Activated CD4-positive, alpha-beta T cell treated with anti-CD3 and anti-CD28 coated beads for 1 hour (primary cell): ENCODE measurements at regions not wholly inside any gene's neighbourhood (a gene's known extent, or its start where the extent isn't known, plus 50 kb on each side); places are given as distances from the start of the nearest gene placed in this dataset.

Experiments
- DNase-seq: peaks from one replicate; pipeline ENCODE4 v3.0.0-alpha.2; 2020

DNA sequence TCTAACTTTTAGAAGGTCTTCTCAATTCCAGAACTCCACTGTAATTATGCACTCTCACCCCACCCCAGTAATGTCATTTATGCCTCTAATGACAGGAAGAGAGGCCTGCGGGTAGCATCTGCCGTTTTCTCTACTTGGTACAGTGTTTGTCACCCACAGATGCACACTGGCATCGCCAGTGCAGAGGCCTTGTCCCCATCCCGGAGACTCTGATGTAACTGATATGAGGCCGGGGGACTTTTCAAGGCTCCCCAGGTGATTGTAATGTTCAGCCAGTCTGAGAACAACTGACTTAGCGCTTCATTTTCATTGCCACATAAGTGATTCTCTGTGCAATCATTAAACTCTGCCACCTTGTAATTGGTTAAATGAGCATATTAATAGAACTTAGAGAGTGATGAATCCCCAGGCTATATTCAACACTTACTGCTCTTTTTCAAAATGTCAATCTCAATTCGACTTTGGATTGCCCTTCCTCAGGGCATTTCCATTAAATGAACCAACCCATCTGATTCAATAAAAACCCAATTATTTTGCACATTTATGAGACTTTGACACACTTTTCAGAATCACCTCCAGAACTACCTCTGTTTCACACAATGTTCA is 113.2 kb downstream of the HERPUD2 start:
- DNase-seq = no peak

- no peak for DNase-seq
Observed at GRCh38 chr7:35576031-35576573, 118.8 kb downstream of the HERPUD2 start.

GRCh38 chr7:35571611-35572240 is 123.2 kb downstream of the HERPUD2 start:
- no peak for DNase-seq

- no peak for DNase-seq
Observed at GRCh38 chr7:35570937-35571336, 124.0 kb downstream of the HERPUD2 start.

- no peak for DNase-seq
Observed at GRCh38 chr7:35565927-35566326, 129.0 kb downstream of the HERPUD2 start.

DNA sequence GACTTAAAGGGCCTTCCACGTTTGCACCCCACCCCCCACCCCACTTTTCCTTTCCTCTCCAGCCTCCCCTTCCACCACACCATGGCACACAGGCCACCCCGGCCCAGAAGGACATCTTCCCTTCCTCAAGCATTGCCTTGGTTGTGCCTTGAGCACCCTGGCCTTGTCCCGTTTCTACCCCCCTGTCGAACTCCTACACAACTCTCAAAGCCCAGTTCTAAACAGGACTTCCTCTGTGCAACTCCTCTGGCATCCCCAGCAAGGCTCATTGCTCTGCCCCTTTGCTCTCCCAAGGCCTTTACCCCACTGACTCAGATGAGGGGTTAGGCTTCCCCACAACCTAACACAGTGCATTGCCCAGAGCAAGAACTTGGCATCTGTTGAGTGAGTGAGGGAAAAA is 136.1 kb downstream of the HERPUD2 start:
- DNase-seq = no peak

- DNase-seq = no peak
Observed at GRCh38 chr7:35556515-35557471, 138.1 kb downstream of the HERPUD2 start.

GRCh38 chr7:35555934-35556333 is 139.0 kb downstream of the HERPUD2 start:
- no peak for DNase-seq

GRCh38 chr7:35555386-35555785 is 139.5 kb downstream of the HERPUD2 start:
- no peak for DNase-seq

DNA sequence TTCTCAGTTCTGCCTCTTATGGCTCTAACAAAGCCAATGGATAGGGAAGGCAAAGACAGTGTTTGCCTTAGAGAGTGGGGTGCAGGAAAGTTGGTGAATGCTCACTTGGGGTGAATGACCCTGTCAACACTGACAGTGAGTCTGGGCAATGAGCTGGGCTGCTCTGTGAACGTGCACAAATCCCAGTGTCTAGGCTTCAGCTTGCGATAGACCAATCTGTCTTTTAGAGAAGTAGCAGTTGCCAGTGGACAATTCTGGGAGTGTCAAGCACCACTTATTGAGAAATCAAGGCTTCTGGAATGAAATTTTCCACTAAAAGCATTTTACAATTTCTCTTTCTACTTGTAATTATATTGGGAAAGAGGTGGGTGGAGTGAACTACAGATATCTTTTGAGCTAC is 141.4 kb downstream of the HERPUD2 start:
- DNase-seq = no peak

DNA sequence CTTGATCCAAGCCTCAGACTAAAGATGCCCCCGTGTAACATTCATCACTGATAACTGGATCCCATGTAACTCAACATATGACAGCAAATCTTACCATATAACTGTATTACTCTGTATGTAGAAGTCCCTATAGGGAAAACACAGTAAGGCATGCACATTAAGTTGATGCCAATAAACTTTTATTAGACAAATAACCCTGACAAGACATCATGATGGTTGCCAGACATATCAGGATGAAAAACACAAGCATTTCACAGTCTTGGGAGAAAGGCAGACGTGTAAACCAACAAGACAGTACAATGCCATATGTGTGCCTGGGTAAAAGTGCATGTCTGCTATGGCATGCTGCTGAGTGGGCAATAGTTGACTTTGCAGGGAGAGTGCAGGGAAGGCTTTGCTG is 142.2 kb downstream of the HERPUD2 start:
- no peak for DNase-seq

- DNase-seq = no peak
Observed at GRCh38 chr7:35551321-35552081, 143.4 kb downstream of the HERPUD2 start.

GRCh38 chr7:35550831-35551230 is 144.1 kb downstream of the HERPUD2 start:
- DNase-seq = no peak

GRCh38 chr7:35549781-35550180 is 145.2 kb downstream of the HERPUD2 start:
- no peak for DNase-seq

- no peak for DNase-seq
Observed at GRCh38 chr7:35548291-35548690, 146.6 kb downstream of the HERPUD2 start.

- no peak for DNase-seq
Observed at GRCh38 chr7:35546691-35547429, 148.1 kb downstream of the HERPUD2 start.

- no peak for DNase-seq
Observed at GRCh38 chr7:35545831-35546230, 149.1 kb downstream of the HERPUD2 start.

DNA sequence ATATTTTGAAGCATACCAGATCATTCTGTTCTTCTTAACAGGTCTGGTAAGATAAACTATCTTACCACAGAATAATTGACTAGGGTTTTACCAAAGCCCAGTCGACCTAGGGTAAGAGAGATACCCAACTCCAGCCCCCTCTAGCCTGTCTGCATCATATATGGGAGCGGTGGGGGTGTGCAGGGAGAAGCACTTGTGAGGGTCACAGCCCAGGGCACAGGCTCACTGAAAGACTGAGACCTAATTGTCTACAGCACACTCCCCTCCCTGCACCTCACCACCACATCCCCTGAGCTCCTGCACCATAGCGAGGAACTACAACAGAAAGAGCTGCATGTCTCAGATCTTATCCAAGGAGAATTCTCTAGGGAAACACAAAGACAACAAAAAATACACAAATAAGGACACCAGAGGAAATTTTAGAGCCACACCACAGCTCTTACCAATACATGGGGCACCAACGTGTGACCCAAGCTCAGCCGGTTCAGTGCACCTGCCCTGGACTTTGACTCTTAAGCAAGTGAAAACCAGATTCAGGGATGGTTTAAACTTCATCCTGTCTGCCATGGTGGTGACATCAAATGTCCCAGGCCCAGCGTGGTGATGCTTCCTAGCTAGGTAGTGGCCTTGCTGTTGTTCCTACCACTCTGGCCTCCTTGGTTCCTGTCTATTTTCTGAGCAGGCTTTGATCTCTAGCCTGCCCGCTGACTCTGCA is 150.8 kb downstream of the HERPUD2 start:
- DNase-seq = no peak

DNA sequence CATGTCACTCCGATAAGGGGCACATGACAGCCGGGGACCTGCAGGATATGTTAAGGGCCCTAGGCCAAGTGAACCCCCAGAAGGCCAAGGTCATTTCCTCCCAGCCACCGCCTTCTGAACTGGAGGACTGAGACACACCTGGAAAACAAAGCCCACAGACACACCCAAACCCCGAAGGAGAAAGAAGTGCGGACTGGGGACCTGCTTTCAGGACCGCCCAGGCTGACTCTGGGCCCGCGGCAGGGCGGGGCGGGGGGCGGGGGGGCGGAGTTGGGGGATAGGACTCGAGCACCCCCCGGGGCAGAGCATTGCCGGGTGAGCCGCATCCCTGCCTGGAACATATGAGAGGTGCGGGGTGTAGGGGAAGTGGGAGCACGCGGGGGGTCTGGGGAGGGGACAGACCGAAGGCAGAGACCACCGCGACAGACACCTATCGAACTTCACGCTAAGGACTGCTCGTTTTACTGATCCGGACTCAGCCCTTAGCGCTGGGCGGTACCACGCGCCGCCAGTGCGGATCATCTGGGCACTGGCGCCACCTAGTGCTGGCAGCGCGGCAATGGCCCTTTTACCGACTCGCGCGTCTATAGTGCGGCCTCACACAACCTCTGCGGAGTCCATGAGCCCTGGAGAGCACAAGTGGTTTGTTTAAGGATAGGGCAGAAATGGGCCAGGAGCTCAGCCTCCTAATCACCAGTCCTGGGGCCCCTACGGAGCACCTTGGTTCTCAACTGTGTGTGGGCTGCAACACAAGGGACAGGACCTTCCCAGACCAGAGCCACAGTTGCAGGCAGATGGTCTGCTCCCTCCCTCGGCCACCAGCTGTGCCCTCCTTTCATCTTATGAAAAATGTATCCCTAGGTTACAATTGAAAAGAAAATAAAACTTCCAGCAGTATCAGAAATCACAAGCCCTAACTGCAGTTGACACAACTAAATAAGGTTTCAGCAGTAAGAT is 157.6 kb downstream of the HERPUD2 start:
- DNase-seq = peak; percentile 67

DNA sequence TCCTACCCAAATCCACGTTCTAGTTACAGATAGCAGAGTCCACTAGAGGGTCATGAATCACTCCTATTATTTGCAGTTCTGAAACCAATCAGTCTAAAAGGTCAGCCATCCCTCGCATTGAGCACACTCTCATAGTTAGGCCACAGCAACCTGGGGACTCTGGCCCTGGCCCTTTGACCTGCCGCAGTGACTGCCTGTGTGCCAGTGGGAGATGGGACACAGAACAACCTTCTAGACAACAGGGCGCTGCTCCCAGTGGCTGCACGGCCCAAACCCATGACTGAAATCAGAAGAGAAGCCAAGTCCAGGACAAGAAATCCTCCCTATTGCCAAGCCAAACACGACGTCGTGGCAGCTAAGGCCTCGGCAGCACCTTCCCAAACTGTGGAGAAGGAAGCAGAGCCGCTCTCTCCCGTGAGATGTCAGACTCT is 158.5 kb downstream of the HERPUD2 start:
- DNase-seq = no peak
